ENCODE measurements at regions not wholly inside any gene's neighbourhood (a gene's known extent, or its start where the extent isn't known, plus 50 kb on each side); places are given as distances from the start of the nearest gene placed in this dataset.
"Not testable (repeated sequence)": the region's sequence is repeated elsewhere in the genome, so short reads cannot be mapped to it uniquely, and the experiment has no call there.

DNA sequence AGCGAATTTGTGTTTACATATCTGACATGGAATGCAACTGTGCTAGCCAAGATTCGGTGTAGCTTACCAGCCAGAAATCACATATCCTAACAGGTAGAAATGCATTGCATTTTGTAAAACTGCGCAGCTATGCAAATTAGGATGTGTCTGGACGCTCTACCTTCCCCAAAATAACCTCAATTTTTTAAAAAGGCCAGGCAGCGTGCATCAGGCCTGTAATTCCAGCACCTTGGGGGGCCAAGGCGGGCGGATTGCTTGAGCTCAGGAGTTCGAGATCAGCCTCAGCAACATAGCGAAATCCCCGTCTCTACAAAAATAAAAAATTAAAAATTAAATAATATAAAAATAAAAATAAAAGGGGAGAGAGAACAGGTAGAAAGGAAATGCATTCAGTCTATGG, 305.0 kb downstream of the TYW1 start:
- Histone ChIP-seq H3K4me3 (peak overlapping the region; percentile 59 to 95 (median 80)), H3K27me3 (no peaks in the 10 kb centered on the region), H3K9me3 (no peaks in the 10 kb centered on the region), H3K27ac (peak overlapping the region; percentile 90 to 98 (median 95)), H3K36me3 (no peaks in the 10 kb centered on the region), H3K4me1 (peaks cover 19 to 35% of the 10 kb centered on the region in 2 donors)
- ATAC-seq, result no peak
- no peak for DNase-seq
- in situ Hi-C loops (cut with MboI; ENCODE audit: low sequenced_read_pairs in 4 of 4) (loop anchor here in 1 of 4 donors (25.0 kb wide), 1 partner anchor 264 kb away; no protein-coding TSS in a partner anchor), intact Hi-C loops (cut with DNase I; ENCODE audit: low total_unique reads) (no loop called here)
- TF ChIP-seq, protein P1, sequence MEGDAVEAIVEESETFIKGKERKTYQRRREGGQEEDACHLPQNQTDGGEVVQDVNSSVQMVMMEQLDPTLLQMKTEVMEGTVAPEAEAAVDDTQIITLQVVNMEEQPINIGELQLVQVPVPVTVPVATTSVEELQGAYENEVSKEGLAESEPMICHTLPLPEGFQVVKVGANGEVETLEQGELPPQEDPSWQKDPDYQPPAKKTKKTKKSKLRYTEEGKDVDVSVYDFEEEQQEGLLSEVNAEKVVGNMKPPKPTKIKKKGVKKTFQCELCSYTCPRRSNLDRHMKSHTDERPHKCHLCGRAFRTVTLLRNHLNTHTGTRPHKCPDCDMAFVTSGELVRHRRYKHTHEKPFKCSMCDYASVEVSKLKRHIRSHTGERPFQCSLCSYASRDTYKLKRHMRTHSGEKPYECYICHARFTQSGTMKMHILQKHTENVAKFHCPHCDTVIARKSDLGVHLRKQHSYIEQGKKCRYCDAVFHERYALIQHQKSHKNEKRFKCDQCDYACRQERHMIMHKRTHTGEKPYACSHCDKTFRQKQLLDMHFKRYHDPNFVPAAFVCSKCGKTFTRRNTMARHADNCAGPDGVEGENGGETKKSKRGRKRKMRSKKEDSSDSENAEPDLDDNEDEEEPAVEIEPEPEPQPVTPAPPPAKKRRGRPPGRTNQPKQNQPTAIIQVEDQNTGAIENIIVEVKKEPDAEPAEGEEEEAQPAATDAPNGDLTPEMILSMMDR (IDR thresholded peaks at IDR 0.05 in 4 of 5, conservative IDR thresholded peaks at IDR 0.05 in 1 of 5), result no peak

DNA sequence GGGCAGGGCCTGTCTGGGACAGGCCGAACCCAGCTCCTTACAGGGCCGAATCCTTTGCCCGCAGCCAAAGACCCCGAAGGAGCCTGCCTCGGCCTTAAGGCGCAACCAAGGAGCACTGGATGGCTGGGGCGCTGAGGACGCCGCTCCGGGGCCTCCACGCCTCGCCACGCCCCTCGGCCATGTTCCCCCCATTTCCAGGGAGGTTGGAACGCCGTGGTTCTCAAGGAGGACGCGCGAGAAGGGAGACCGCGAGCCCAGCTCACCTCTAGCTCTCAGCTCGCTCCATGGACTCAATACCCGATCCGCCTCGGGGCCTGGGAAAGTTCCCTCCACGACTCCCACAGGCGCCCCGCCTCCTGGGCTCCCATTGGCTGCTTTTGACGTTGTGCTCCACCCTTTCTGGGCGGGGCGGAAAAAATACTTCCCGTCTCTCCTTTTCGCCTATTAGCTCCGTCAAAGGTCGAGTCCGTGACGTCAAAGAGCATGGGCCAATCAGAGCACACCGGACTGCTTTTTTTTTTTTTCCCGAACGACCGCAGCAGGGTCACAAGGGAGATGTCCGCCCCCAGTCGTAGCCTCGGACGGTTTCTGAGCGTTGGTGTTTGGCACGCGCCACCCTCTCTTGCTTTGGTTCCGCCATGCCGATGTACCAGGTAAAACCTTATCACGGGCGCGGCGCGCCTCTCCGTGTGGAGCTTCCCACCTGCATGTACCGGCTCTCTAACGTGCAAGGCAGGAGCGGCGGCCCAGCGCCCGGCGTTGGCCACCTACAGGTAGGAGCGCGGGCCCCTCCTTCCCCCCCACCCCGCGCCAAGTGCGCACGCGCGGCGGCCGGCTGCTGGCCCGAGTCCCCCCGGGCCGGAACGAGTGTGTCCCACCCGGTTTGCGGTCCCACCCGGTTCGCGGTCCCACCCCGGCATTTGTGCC, 305.7 kb downstream of the TYW1 start:
- TF ChIP-seq POLR2A (IDR thresholded peaks at IDR 0.05), result peak; percentile 80 to 85
- TF ChIP-seq, protein P1 (IDR thresholded peaks at IDR 0.05 in 4 of 5, conservative IDR thresholded peaks at IDR 0.05 in 1 of 5), result peak; percentile 58 to 72 (median 62)
- in situ Hi-C loops (cut with MboI; ENCODE audit: low sequenced_read_pairs in 4 of 4) (loop anchor here in 1 of 4 donors (25.0 kb wide), 1 partner anchor 265 kb away; no protein-coding TSS in a partner anchor), intact Hi-C loops (cut with DNase I; ENCODE audit: low total_unique reads) (no loop called here)
- H3K36me3 ChIP-seq, result peaks cover 0 to 1% of the 10 kb centered on the region in 2 donors
- peak overlapping the region; percentile 70 to 95 (median 82) for H3K4me3 ChIP-seq
- peak; percentile 99 for DNase-seq
- peak overlapping the region; percentile 90 to 98 (median 95) for H3K27ac ChIP-seq
- ATAC-seq, result peak; percentile 95 to 96
- H3K9me3 ChIP-seq, result no peaks in the 10 kb centered on the region
- H3K27me3 ChIP-seq, result no peaks in the 10 kb centered on the region
- H3K4me1 ChIP-seq, result peaks cover 20 to 36% of the 10 kb centered on the region in 2 donors

DNA sequence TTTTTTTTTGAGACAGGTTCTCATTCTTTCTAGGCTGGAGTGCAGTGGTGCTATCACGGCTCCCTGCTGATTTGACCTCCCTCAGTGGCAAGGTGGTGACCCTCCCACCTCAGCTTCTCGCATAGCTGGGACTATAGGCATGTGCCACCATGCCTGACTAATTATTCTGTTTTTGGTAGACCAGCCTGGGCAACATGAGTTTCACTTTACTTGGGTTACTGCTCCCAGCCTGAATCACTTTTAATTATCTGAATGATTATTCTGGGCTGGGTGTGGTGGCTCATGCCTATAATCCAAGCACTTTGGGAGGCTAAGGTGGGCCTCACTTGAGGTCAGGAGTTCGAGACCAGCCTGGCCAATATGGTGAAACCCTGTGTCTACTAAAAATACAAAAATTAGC, 308.2 kb downstream of the TYW1 start:
- H3K9me3 ChIP-seq; DNase-seq; H3K27me3 ChIP-seq; H3K4me3 ChIP-seq; intact Hi-C loops (cut with DNase I; ENCODE audit: low total_unique reads); ATAC-seq: not testable (repeated sequence)
- Histone ChIP-seq H3K27ac (peak overlapping the region; percentile 90 to 98 (median 95)), H3K4me1 (peaks cover 26 to 39% of the 10 kb centered on the region in 2 donors), H3K36me3 (peaks cover 0 to 24% of the 10 kb centered on the region in 2 donors)
- in situ Hi-C loops (cut with MboI; ENCODE audit: low sequenced_read_pairs in 4 of 4), result loop anchor here in 1 of 4 donors (25.0 kb wide), 1 partner anchor 268 kb away; no protein-coding TSS in a partner anchor

DNA sequence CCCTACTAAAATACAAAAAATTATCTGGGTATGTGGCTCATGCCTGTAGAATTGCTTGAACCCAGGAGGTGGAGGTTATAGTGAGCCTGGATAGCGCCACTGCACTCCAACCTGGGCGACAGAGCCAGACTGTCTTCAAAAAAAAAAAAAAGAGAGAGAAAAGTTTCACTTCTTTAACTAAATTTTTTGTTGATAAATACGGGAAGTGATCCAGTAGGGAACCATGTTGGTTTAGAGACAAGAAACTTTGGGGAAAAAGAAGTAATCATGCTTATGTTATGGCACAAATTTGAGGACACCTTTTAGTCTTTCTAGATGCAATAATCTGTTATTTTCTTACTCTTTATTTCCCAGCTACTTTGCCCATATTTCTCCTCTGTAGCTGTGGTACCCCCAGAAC, 309.7 kb downstream of the TYW1 start:
- DNase-seq (no peak), ATAC-seq (no peak)
- no peaks in the 10 kb centered on the region for H3K27me3 ChIP-seq
- TF ChIP-seq, protein P1 (IDR thresholded peaks at IDR 0.05 in 4 of 5, conservative IDR thresholded peaks at IDR 0.05 in 1 of 5), result no peak
- no peak for TF ChIP-seq POLR2A (IDR thresholded peaks at IDR 0.05)
- H3K27ac ChIP-seq, result peak overlapping the region; percentile 90 to 98 (median 95)
- no peak overlapping the region for H3K4me3 ChIP-seq
- no peaks in the 10 kb centered on the region for H3K9me3 ChIP-seq
- peaks cover 39 to 47% of the 10 kb centered on the region in 2 donors for H3K4me1 ChIP-seq
- in situ Hi-C loops (cut with MboI; ENCODE audit: low sequenced_read_pairs in 4 of 4) (loop anchor here in 1 of 4 donors (25.0 kb wide), 1 partner anchor 269 kb away; no protein-coding TSS in a partner anchor), intact Hi-C loops (cut with DNase I; ENCODE audit: low total_unique reads) (no loop called here)
- H3K36me3 ChIP-seq, result peaks cover 0 to 38% of the 10 kb centered on the region in 2 donors

Data from gastrocnemius medialis (tissue), 4 donors.